Nephron (organoid): ENCODE measurements at regions not wholly inside any gene's neighbourhood (a gene's known extent, or its start where the extent isn't known, plus 50 kb on each side); places are given as distances from the start of the nearest gene placed in this dataset.
A peak's percentile ranks its signal among the peaks of the same experiment; 100 is the strongest.

Source experiments
- H3K27ac Mint-ChIP-seq, 3 experiments: 2 replicates each; pipeline ENCODE4 v1.8.0; 2020; ENCODE audit warnings: mixed read lengths in 3 of 3, mild to moderate bottlenecking in 2 of 3, moderate library complexity in 1 of 3
- H3K27me3 Mint-ChIP-seq: 2 replicates; pipeline ENCODE4 v1.8.0; 2021; ENCODE audit warnings: low read depth, mild to moderate bottlenecking, moderate library complexity, mixed read lengths
- H3K36me3 Mint-ChIP-seq: 2 replicates; pipeline ENCODE4 v1.8.0; 2020; ENCODE audit warnings: low read depth, mixed read lengths
- H3K4me1 Mint-ChIP-seq: 2 replicates; pipeline ENCODE4 v1.8.0; 2020; ENCODE audit warnings: mixed read lengths
- H3K4me3 Mint-ChIP-seq, 3 experiments: 2 replicates each; pipeline ENCODE4 v1.8.0; 2020; ENCODE audit warnings: mild to moderate bottlenecking in 3 of 3, mixed read lengths in 3 of 3, moderate library complexity in 2 of 3
- H3K9me3 Mint-ChIP-seq: 2 replicates; pipeline ENCODE4 v1.8.0; 2020; ENCODE audit warnings: mixed read lengths
- CTCF ChIP-seq, 3 experiments: fragments of 200-600 bp; sonication (generic); IDR thresholded peaks; one replicate each; pipeline ENCODE4 v1.5.0; 2021; ENCODE audit warnings: antibody characterized with exemption in 3 of 3; ENCODE audit not compliant: unreplicated experiment in 3 of 3

GRCh38 chr5:155081618-155082017 lies 68.1 kb downstream of the KIF4B start:
- Mint-ChIP-seq H3K27me3 (peaks cover 36% of the 10 kb centered on the region), H3K4me1 (peaks cover 8% of the 10 kb centered on the region), H3K27ac (no peak overlapping the region), H3K9me3 (no peaks in the 10 kb centered on the region), H3K36me3 (no peaks in the 10 kb centered on the region), H3K4me3 (no peak overlapping the region)
- no peak for TF ChIP-seq CTCF (IDR thresholded peaks at IDR 0.05; ENCODE audit: unreplicated experiment in 3 of 3)

- no peak for TF ChIP-seq CTCF (IDR thresholded peaks at IDR 0.05; ENCODE audit: unreplicated experiment in 3 of 3)
- no peak overlapping the region for H3K27ac Mint-ChIP-seq
Observed at GRCh38 chr5:155082401-155082800, 68.8 kb downstream of the KIF4B start.

GRCh38 chr5:155085282-155085989 lies 71.9 kb downstream of the KIF4B start:
- no peak overlapping the region for H3K4me3 Mint-ChIP-seq
- H3K27ac Mint-ChIP-seq, result peak overlapping the region in 1 of 3 experiments; percentile 29
- peaks cover 22% of the 10 kb centered on the region for H3K27me3 Mint-ChIP-seq
- no peaks in the 10 kb centered on the region for H3K9me3 Mint-ChIP-seq
- peaks cover 15% of the 10 kb centered on the region for H3K4me1 Mint-ChIP-seq
- no peaks in the 10 kb centered on the region for H3K36me3 Mint-ChIP-seq
- TF ChIP-seq CTCF (IDR thresholded peaks at IDR 0.05; ENCODE audit: unreplicated experiment in 3 of 3), result no peak

More at GRCh38 chr5:155082401-155082800, 68.8 kb downstream of the KIF4B start:
- Mint-ChIP-seq H3K4me1 (peaks cover 8% of the 10 kb centered on the region), H3K4me3 (no peak overlapping the region), H3K36me3 (no peaks in the 10 kb centered on the region), H3K9me3 (no peaks in the 10 kb centered on the region), H3K27me3 (peaks cover 34% of the 10 kb centered on the region)

- Mint-ChIP-seq H3K4me3 (no peak overlapping the region), H3K4me1 (peaks cover 21% of the 10 kb centered on the region), H3K27me3 (peaks cover 11% of the 10 kb centered on the region), H3K36me3 (no peaks in the 10 kb centered on the region), H3K27ac (no peak overlapping the region), H3K9me3 (no peaks in the 10 kb centered on the region)
- no peak for TF ChIP-seq CTCF (IDR thresholded peaks at IDR 0.05; ENCODE audit: unreplicated experiment in 3 of 3)
Observed at GRCh38 chr5:155087036-155087435, 73.5 kb downstream of the KIF4B start.

GRCh38 chr5:155088811-155089210 lies 75.3 kb downstream of the KIF4B start:
- no peaks in the 10 kb centered on the region for H3K36me3 Mint-ChIP-seq
- peaks cover 16% of the 10 kb centered on the region for H3K27me3 Mint-ChIP-seq
- no peaks in the 10 kb centered on the region for H3K9me3 Mint-ChIP-seq
- H3K4me1 Mint-ChIP-seq, result peaks cover 21% of the 10 kb centered on the region
- H3K4me3 Mint-ChIP-seq, result no peak overlapping the region
- H3K27ac Mint-ChIP-seq, result no peak overlapping the region
- TF ChIP-seq CTCF (IDR thresholded peaks at IDR 0.05; ENCODE audit: unreplicated experiment in 3 of 3), result no peak

GRCh38 chr5:155089643-155090042 lies 76.1 kb downstream of the KIF4B start:
- peaks cover 21% of the 10 kb centered on the region for H3K4me1 Mint-ChIP-seq
- no peak overlapping the region for H3K27ac Mint-ChIP-seq
- H3K4me3 Mint-ChIP-seq, result no peak overlapping the region
- H3K27me3 Mint-ChIP-seq, result peaks cover 19% of the 10 kb centered on the region
- no peak for TF ChIP-seq CTCF (IDR thresholded peaks at IDR 0.05; ENCODE audit: unreplicated experiment in 3 of 3)
- H3K9me3 Mint-ChIP-seq, result no peaks in the 10 kb centered on the region
- H3K36me3 Mint-ChIP-seq, result no peaks in the 10 kb centered on the region
